Activated B cell treated with CpG ODN at 0.5 μM for 24 hours (primary cell): ENCODE measurements at regions not wholly inside any gene's neighbourhood (a gene's known extent, or its start where the extent isn't known, plus 50 kb on each side); places are given as distances from the start of the nearest gene placed in this dataset.

Experiments used
- ATAC-seq: fragments of 200-7000 bp; cut with Tn5 transposase; one replicate; pipeline ENCODE4 v1.10.0; 2021; ENCODE audit warnings: low read depth, mild to moderate bottlenecking, moderate library complexity
- CTCF ChIA-PET: fragments of 350-600 bp; sonication (Branson Sonifier 250); formaldehyde crosslinking; loops from one replicate; lab custom pipeline; 2021; ENCODE audit warnings: antibody characterized with exemption; lab: Charles Lee
- POLR2A ChIA-PET: fragments of 350-600 bp; sonication (Branson Sonifier 250); formaldehyde crosslinking; loops from one replicate; lab custom pipeline; 2021; ENCODE audit warnings: antibody characterized with exemption; lab: Charles Lee
- DNase-seq: peaks from one replicate; pipeline ENCODE4 v3.0.0; 2022
- H3K27ac Mint-ChIP-seq: one replicate; pipeline ENCODE4 v1.8.0; 2020; ENCODE audit warnings: mixed read lengths
- H3K27me3 Mint-ChIP-seq: one replicate; pipeline ENCODE4 v1.8.0; 2021; ENCODE audit warnings: mixed read lengths
- H3K36me3 Mint-ChIP-seq: one replicate; pipeline ENCODE4 v1.8.0; 2021; ENCODE audit warnings: low read depth, mixed read lengths
- H3K4me1 Mint-ChIP-seq: one replicate; pipeline ENCODE4 v1.8.0; 2021; ENCODE audit warnings: mixed read lengths
- H3K4me3 Mint-ChIP-seq: one replicate; pipeline ENCODE4 v1.8.0; 2020; ENCODE audit warnings: mild to moderate bottlenecking, mixed read lengths
- H3K9me3 Mint-ChIP-seq: one replicate; pipeline ENCODE4 v1.8.0; 2020; ENCODE audit warnings: mixed read lengths
- intact Hi-C: fragments of 100-400 bp; cut with micrococcal nuclease; formaldehyde crosslinking; loops from one replicate; pipeline ENCODE4 v1.15.1; 2024
- TF ChIP-seq, protein P1 (sequence below): fragments of 200-600 bp; IDR thresholded peaks from one replicate; pipeline ENCODE4 v1.8.0; 2022; ENCODE audit warnings: antibody characterized with exemption, mild to moderate bottlenecking

DNA sequence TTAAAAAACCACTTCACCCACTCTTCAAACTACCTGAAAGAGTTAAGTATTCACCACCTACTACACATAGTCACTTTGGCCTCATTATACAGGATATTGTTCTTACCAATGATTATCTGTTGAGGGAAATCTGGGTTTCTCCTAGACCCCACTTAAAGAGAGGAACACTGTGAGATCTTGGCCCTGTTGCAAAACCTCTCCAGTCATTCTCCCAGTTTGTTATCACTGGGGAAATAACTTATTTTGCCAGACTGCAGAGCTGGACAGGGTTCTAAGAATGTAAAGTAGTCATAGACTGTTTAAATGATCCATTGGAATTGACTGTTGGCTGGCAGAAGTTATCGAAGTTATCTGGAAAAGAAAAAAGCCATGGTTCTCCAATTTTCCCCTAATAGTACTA is 143.8 kb downstream of the HGF start:
- Mint-ChIP-seq H3K27me3 (no peaks in the 10 kb centered on the region), H3K36me3 (no peaks in the 10 kb centered on the region), H3K9me3 (no peaks in the 10 kb centered on the region), H3K27ac (no peak overlapping the region), H3K4me3 (no peak overlapping the region), H3K4me1 (no peaks in the 10 kb centered on the region)
- POLR2A ChIA-PET = no interaction called here
- TF ChIP-seq, protein P1, sequence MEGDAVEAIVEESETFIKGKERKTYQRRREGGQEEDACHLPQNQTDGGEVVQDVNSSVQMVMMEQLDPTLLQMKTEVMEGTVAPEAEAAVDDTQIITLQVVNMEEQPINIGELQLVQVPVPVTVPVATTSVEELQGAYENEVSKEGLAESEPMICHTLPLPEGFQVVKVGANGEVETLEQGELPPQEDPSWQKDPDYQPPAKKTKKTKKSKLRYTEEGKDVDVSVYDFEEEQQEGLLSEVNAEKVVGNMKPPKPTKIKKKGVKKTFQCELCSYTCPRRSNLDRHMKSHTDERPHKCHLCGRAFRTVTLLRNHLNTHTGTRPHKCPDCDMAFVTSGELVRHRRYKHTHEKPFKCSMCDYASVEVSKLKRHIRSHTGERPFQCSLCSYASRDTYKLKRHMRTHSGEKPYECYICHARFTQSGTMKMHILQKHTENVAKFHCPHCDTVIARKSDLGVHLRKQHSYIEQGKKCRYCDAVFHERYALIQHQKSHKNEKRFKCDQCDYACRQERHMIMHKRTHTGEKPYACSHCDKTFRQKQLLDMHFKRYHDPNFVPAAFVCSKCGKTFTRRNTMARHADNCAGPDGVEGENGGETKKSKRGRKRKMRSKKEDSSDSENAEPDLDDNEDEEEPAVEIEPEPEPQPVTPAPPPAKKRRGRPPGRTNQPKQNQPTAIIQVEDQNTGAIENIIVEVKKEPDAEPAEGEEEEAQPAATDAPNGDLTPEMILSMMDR = no peak
- intact Hi-C loops = loop anchor here (10.0 kb wide), 1 partner anchor 59 kb away; no protein-coding TSS in a partner anchor
- DNase-seq (no peak), ATAC-seq (no peak)
- CTCF ChIA-PET = no interaction called here

DNA sequence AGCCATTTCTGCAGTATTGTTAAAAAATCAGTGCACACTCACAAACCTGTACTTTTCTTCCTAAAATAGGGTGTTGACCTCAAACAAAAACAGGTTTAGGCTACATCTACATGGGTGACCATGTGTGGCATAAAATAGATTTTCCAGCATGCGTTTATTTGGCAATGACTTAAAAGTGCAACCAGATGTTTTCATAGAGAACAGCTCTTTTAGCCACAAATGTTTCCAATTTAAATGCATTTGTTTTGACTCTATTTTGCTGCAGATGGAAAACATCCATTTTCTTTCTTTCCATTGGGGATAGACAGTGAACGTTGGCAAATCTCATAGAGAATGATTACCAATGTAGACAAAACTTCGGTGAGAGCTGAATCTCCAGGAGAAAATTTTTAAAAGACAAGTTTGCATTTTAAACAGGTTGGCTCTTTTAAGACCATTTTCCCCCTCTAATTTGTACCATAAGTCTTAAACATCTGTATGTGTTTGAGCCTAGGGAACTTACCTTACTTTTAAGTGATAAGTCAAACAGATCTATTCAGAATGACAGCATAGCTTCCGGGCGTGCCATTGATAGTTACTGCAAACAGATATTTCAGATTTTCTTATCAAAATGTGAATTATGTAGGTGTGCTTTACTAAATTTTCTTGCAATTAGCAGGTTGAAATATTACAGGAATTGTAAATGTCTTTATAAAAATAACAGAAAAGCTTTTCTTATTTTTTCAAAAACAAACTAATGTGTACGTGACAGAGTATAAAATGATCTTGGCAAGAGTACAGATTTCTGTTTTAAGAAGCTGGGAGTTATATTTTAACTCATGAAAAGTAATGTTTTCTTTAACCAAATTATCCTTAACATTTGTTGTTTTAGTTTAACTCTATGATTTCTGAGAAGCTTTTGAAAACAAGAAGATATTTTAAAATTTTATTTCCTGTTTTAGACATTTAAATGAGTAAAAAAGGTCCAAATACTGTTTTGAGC is 144.9 kb downstream of the HGF start:
- intact Hi-C loops = loop anchor here (10.0 kb wide), 1 partner anchor 60 kb away; no protein-coding TSS in a partner anchor
- Mint-ChIP-seq H3K27ac (no peak overlapping the region), H3K36me3 (no peaks in the 10 kb centered on the region), H3K27me3 (no peaks in the 10 kb centered on the region), H3K4me1 (no peaks in the 10 kb centered on the region), H3K9me3 (no peaks in the 10 kb centered on the region), H3K4me3 (no peak overlapping the region)
- ATAC-seq (no peak), DNase-seq (no peak)
- ChIA-PET POLR2A (no interaction called here), CTCF (no interaction called here)
- TF ChIP-seq, protein P1 = no peak

DNA sequence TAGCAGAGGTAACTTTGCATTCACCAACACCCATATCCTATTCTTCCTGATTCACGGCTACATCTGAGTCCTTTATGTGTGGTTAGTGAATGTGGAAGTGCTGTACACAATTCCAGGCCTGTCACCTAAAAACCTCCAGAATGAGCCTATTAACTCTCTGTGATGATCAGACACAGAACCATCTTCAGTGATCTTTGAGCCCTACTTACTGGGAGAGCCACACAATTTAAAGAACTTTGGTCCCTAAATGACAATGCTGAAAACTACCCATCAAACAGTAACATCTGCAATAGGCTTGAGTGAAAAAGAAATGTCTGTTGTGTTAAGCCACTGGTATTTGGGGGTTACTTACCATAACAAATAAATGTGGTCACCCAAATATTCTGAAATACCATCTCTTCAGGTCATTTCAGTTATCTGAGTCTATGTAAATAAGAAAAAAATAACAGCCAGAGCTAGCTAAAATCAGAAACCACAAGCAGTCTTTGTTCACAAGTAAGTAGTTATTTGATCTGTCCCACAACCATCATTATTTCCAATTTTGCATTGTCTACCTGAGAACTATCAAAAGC is 145.7 kb downstream of the HGF start:
- TF ChIP-seq, protein P1 = no peak
- Mint-ChIP-seq H3K27ac (no peak overlapping the region), H3K4me3 (no peak overlapping the region), H3K4me1 (no peaks in the 10 kb centered on the region), H3K36me3 (no peaks in the 10 kb centered on the region), H3K9me3 (no peaks in the 10 kb centered on the region), H3K27me3 (no peaks in the 10 kb centered on the region)
- DNase-seq = no peak
- ATAC-seq = no peak
- CTCF ChIA-PET = no interaction called here
- intact Hi-C loops = loop anchor here (10.0 kb wide), 1 partner anchor 61 kb away; no protein-coding TSS in a partner anchor
- POLR2A ChIA-PET = no interaction called here

DNA sequence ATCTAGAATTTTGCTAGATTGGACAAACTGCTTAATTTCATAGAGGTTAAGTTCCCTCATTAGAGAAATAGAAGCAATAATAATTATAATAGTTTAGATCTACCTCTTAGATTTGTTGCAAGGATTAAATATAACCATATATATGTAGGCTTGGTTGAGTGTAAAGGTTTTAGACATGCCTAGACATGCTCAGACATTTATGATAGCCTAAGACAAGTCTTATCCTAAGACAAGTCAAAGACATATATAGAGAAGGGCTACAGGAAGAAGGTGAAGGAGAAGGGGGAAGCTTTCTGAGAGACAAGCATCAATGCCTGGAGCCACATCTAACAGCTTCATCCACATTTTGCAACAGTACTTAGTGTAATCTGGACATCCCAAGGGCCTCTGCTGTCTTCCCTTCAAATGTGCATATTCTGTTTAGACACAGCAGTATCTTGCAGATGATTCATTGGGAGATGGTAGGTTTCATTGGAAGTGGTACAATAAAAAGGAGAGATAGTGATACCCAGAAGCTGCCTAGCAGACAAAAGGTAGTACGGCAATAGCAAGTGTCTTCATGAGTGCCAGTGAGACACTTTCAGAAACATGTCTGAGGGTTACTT is 146.5 kb downstream of the HGF start:
- no peaks in the 10 kb centered on the region for H3K27me3 Mint-ChIP-seq
- ATAC-seq (no peak), DNase-seq (no peak)
- no peaks in the 10 kb centered on the region for H3K36me3 Mint-ChIP-seq
- TF ChIP-seq, protein P1 = no peak
- CTCF ChIA-PET = no interaction called here
- intact Hi-C loops = loop anchor here (10.0 kb wide), 1 partner anchor 61 kb away; no protein-coding TSS in a partner anchor
- H3K4me3 Mint-ChIP-seq = no peak overlapping the region
- POLR2A ChIA-PET = no interaction called here
- H3K4me1 Mint-ChIP-seq = no peaks in the 10 kb centered on the region
- no peaks in the 10 kb centered on the region for H3K9me3 Mint-ChIP-seq
- H3K27ac Mint-ChIP-seq = no peak overlapping the region

DNA sequence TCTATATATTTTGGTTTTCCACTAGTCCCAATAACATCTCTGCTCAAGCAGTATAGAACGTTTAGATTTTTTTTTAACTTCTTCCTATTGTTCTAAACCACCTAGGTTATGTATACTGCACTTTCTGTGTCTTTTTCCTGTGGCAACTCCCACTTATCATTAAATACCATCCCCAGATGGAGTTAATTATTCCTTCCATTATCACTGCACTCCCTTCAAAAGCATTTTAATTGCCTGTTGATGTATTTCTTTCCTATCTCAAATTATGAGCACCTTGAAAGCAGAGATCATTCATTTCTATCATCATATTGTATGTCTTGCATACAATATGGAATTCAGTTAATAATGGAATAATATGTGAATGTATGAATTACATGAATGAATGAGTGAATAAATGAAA is 148.0 kb downstream of the HGF start:
- intact Hi-C loops = loop anchor here (10.0 kb wide), 1 partner anchor 63 kb away; no protein-coding TSS in a partner anchor
- no peak for ATAC-seq
- H3K4me1 Mint-ChIP-seq = no peaks in the 10 kb centered on the region
- POLR2A ChIA-PET = no interaction called here
- no peaks in the 10 kb centered on the region for H3K27me3 Mint-ChIP-seq
- TF ChIP-seq, protein P1 = no peak
- H3K4me3 Mint-ChIP-seq = no peak overlapping the region
- CTCF ChIA-PET = no interaction called here
- no peaks in the 10 kb centered on the region for H3K9me3 Mint-ChIP-seq
- no peak for DNase-seq
- H3K27ac Mint-ChIP-seq = no peak overlapping the region
- no peaks in the 10 kb centered on the region for H3K36me3 Mint-ChIP-seq
